PC-3 (cell line): ENCODE measurements at regions not wholly inside any gene's neighbourhood (a gene's known extent, or its start where the extent isn't known, plus 50 kb on each side); places are given as distances from the start of the nearest gene placed in this dataset.

ENCODE experiments used
- CTCF ChIP-seq: fragments of 300-600 bp; sonication (generic); conservative IDR thresholded peaks from 2 replicates; pipeline ENCODE4 v1.5.1; 2017; ENCODE audit warnings: antibody characterized with exemption, low read depth, mild to moderate bottlenecking, low read length
- EZH2phosphoT487 ChIP-seq: fragments of 300-600 bp; sonication (generic); IDR thresholded peaks from 2 replicates; pipeline ENCODE4 v1.6.1; 2018; ENCODE audit warnings: mild to moderate bottlenecking, antibody characterized with exemption, low read length, borderline replicate concordance

GRCh38 chr5:174573221-174573994 lies 151.0 kb upstream of the MSX2 start:
- TF ChIP-seq EZH2phosphoT487 (no peak), CTCF (no peak)
